Activated CD8-positive, alpha-beta T cell treated with anti-CD3 and anti-CD28 coated beads, Interleukin-2, amount 10 ng/mL, durations not matched to agents 7 days and 5 days (primary cell): ENCODE measurements at regions not wholly inside any gene's neighbourhood (a gene's known extent, or its start where the extent isn't known, plus 50 kb on each side); places are given as distances from the start of the nearest gene placed in this dataset.
"Not testable (repeated sequence)": the region's sequence is repeated elsewhere in the genome, so short reads cannot be mapped to it uniquely, and the experiment has no call there.

Source experiments
- ATAC-seq: fragments of 150-1000 bp; cut with Tn5 transposase; one replicate; pipeline ENCODE4 v1.10.0; 2021; ENCODE audit warnings: moderate library complexity
- CTCF ChIA-PET: fragments of 350-600 bp; sonication (Branson Sonifier 250); formaldehyde crosslinking; loops from one replicate; lab custom pipeline; 2021; ENCODE audit warnings: antibody characterized with exemption; lab: Charles Lee
- POLR2A ChIA-PET: fragments of 350-600 bp; sonication (Branson Sonifier 250); formaldehyde crosslinking; loops from one replicate; lab custom pipeline; 2021; ENCODE audit warnings: antibody characterized with exemption; lab: Charles Lee
- DNase-seq: peaks from one replicate; pipeline ENCODE4 v3.0.0-alpha.2; 2020
- H3K27ac Mint-ChIP-seq: one replicate; pipeline ENCODE4 v1.8.0; 2021; ENCODE audit warnings: mild to moderate bottlenecking, mixed read lengths
- H3K27me3 Mint-ChIP-seq: one replicate; pipeline ENCODE4 v1.8.0; 2021; ENCODE audit warnings: low read depth, mixed read lengths
- H3K36me3 Mint-ChIP-seq: one replicate; pipeline ENCODE4 v1.8.0; 2021; ENCODE audit warnings: low read depth, mixed read lengths
- H3K4me1 Mint-ChIP-seq: one replicate; pipeline ENCODE4 v1.8.0; 2021; ENCODE audit warnings: low read depth, mixed read lengths
- H3K4me3 Mint-ChIP-seq: one replicate; pipeline ENCODE4 v1.8.0; 2021; ENCODE audit warnings: mild to moderate bottlenecking, mixed read lengths
- H3K9me3 Mint-ChIP-seq: one replicate; pipeline ENCODE4 v1.8.0; 2022; ENCODE audit warnings: mixed read lengths; ENCODE audit not compliant: insufficient read depth

DNA sequence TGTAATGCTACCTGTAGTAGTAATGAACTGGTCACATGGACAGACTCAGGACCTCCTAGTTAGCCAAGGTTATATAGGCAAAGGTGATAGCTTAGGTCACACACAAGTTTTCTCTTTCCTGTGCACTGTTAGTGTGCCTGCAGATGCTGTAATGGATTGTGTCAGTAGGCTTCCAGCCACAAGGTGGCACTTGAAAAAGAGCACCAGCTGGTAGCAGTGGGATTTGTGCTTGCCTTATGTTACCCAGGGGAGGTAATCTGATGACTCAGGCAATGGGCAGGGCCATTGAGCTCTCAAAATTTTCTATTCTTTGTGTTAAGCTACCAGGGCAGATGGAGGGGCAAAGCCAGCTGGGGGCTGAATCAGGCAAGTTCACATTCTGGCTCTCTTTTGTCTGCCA is 562.6 kb upstream of the TPTE start:
- ATAC-seq, H3K4me1 Mint-ChIP-seq, H3K27ac Mint-ChIP-seq, H3K27me3 Mint-ChIP-seq, CTCF ChIA-PET, H3K4me3 Mint-ChIP-seq, H3K36me3 Mint-ChIP-seq, POLR2A ChIA-PET, DNase-seq: not testable (repeated sequence)
- H3K9me3 Mint-ChIP-seq: peaks cover 21% of the 10 kb centered on the region

DNA sequence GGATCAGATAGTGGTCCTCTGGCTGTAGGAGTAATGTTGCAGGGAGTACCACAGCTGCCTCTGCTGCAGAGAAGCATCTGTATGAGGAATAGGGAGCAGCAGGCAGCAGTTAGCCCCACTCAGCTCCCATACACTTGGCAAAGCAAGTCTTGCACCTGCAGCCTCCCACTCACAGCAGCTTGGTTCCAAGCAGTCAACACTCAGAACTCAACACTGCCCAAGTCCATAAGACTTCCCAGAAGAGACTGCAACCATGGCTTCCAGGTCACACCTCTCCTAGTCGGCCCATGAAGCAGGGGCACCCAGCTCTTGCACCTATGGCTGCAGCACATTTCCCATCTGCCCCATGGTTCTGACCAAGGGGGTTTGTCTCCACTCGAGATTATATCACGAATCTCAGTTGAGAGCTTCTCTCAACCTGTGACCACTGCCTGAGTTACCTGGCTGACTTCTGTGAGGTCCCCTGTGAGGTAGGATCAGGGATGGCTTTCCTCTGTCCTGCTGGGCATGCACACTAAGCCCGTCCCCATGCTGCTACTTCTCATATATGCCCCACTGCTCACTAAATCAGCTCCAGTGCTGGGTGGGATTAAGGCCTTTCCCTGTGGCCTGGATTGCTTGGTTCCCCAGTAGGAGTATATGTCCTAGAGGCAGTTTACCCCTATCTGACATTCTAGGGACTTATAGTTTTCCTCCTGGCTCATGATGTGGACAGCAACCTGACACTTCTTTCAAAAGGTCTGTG is 562.0 kb upstream of the TPTE start:
- CTCF ChIA-PET, H3K36me3 Mint-ChIP-seq, H3K4me3 Mint-ChIP-seq, DNase-seq, H3K4me1 Mint-ChIP-seq, ATAC-seq, H3K27ac Mint-ChIP-seq, H3K27me3 Mint-ChIP-seq, POLR2A ChIA-PET: not testable (repeated sequence)
- peaks cover 21% of the 10 kb centered on the region for H3K9me3 Mint-ChIP-seq

DNA sequence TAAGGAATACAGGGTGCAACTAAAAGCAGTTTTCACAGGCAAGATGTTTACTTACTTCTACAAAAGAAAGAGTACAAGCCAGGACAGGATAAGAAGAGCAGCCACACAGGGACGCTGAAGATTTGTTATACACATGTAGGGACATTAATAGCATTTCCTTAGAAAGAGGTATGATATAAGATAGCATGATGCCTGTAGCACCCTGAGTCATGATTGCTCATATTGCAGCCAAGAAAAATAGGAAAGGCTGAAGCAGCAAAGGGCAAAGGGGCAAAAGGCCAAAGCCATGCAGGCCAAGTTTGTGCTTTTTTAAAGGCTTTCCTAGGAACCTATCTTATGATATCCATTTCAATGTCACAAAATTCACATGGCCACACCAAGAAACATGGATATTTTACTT is 552.0 kb upstream of the TPTE start:
- peaks cover 21% of the 10 kb centered on the region for H3K9me3 Mint-ChIP-seq
- DNase-seq, CTCF ChIA-PET, H3K36me3 Mint-ChIP-seq, H3K27me3 Mint-ChIP-seq, ATAC-seq, POLR2A ChIA-PET, H3K4me1 Mint-ChIP-seq, H3K27ac Mint-ChIP-seq, H3K4me3 Mint-ChIP-seq: not testable (repeated sequence)

DNA sequence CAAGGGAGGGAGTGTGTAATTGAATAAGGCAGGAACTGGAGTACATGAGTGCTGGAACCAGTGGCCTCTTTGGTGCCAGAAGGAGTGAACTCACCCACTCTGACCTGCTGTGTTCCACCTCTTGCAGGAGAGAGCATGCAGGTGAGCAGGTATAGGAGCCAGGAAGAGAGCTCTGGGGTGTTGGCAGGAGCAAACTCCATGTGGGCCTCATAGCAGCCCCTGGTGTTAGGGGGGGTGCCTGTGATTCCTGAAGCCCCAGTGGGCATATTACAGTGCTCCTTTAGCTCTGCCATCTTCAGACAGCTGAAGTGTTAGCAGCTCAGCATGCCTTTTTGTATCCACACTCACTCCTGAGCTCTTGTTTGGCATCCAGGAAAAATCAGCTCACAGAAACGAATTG is 549.4 kb upstream of the TPTE start:
- CTCF ChIA-PET, POLR2A ChIA-PET, DNase-seq, H3K4me3 Mint-ChIP-seq, H3K27me3 Mint-ChIP-seq, H3K27ac Mint-ChIP-seq, H3K4me1 Mint-ChIP-seq, ATAC-seq, H3K36me3 Mint-ChIP-seq: not testable (repeated sequence)
- H3K9me3 Mint-ChIP-seq: peaks cover 16% of the 10 kb centered on the region

DNA sequence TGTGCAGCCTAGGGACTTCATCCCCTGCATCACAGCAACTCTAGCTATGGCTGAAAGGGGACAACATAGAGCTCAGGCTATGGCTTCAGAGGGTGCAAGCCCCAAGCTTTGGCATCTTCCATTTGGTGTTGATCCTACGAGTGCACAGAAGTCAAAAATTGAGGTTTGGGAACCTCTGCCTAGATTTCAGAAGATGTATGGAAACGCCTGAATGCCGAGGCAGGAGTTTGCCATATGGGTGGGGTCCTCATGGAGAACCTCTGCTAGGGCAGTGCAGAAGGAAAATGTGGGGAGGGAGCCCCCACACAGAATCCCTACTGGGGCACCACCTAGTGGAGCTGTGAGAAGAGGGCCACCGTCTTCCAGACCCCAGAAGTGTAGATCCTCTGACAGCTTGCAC is 543.0 kb upstream of the TPTE start:
- H3K27me3 Mint-ChIP-seq, DNase-seq, ATAC-seq, CTCF ChIA-PET, POLR2A ChIA-PET, H3K4me3 Mint-ChIP-seq, H3K27ac Mint-ChIP-seq, H3K36me3 Mint-ChIP-seq, H3K4me1 Mint-ChIP-seq: not testable (repeated sequence)
- H3K9me3 Mint-ChIP-seq: peaks cover 39% of the 10 kb centered on the region

DNA sequence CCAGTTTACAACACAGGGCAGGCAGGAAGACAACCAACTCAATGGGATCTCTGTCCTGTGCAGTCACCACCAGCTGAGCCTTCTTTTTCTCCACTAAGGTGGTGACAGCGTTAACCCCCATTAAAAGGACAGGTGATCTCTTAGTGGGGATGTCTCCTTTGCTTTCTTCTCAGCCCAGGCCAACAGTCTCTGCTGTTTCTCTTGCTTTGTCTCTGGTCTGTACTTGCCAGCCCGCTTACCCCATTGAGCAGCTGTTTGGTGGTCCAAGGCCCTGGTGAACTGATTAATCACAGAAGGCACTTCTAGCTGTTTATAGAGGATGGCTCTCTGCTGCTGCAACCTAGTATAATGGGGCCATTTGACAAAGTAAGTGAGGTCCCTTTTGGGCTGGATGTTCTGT is 523.9 kb upstream of the TPTE start:
- peaks cover 27% of the 10 kb centered on the region for H3K9me3 Mint-ChIP-seq
- POLR2A ChIA-PET, H3K36me3 Mint-ChIP-seq, H3K4me3 Mint-ChIP-seq, ATAC-seq, H3K4me1 Mint-ChIP-seq, CTCF ChIA-PET, DNase-seq, H3K27ac Mint-ChIP-seq, H3K27me3 Mint-ChIP-seq: not testable (repeated sequence)

DNA sequence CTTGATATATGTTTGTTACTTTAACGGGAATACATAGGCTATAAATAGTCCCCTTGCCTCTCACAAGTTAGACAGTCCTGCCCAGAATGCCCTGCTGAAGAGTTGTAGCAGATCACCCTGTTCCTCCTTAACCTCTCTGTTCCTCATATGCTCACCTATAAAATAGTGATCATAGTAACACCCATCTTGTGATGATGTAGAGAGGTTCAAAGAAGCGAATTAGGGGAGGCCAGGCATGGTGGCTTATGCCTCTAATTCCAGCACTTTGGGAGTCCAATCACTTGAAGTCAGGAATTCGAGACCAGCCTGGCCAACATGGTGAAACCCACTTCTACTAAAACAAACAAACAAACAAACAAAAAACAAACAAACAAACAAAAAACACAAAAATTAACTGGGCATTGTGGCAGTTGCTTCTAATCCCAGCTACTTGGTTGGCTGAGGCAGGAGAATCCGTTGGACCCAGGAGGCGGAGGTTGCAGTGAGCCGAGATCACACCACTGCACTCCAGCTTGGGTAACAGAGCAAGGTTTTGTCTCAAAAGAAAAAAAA is 518.5 kb upstream of the TPTE start:
- H3K4me1 Mint-ChIP-seq, ATAC-seq: not testable (repeated sequence)
- H3K9me3 Mint-ChIP-seq: peaks cover 29% of the 10 kb centered on the region

DNA sequence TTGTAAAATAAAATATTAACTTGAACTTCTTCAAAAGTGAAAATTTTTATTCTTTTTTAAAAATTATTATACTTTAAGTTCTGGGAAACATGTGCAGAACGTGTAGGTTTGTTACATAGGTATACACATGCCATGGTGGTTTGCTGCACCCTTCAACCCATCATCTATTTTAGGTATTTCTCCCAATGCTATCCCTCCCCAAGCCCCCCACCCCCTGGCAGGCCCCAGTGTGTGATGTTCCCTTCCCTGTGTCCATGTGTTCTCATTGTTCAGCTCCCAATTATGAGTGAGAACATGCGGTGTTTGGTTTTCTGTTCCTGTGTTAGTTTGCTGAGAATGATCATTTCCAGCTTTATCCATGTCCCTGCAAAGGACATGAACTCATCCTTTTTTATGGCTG is 515.6 kb upstream of the TPTE start:
- ATAC-seq, H3K27me3 Mint-ChIP-seq, H3K27ac Mint-ChIP-seq, DNase-seq, H3K36me3 Mint-ChIP-seq, H3K4me3 Mint-ChIP-seq, POLR2A ChIA-PET, H3K4me1 Mint-ChIP-seq, CTCF ChIA-PET: not testable (repeated sequence)
- H3K9me3 Mint-ChIP-seq: peaks cover 19% of the 10 kb centered on the region

More for the DNA sequence above, 518.5 kb upstream of the TPTE start:
- H3K27me3 Mint-ChIP-seq, DNase-seq, CTCF ChIA-PET, POLR2A ChIA-PET, H3K27ac Mint-ChIP-seq, H3K36me3 Mint-ChIP-seq, H3K4me3 Mint-ChIP-seq: not testable (repeated sequence)

DNA sequence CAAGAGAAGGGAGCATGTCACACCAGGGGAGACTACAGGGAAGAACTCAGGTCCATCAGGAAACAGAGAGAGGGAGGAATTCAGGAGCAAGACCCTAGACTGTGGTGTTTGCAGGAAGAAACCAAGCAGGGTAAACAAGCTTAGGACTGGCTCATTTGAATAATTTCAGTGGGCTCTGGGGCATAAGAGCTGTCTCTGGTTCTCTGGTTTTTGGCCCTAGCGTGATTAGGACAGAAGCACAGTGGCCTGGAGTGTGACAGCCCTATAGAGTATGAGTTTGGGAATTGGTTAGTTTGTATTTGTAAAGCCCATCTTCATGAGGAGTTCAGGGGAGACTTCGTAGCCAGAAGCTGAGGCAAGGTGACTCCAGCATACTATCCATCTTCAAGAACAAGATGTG is 504.4 kb upstream of the TPTE start:
- H3K4me3 Mint-ChIP-seq, H3K36me3 Mint-ChIP-seq, H3K27ac Mint-ChIP-seq, H3K4me1 Mint-ChIP-seq, CTCF ChIA-PET, POLR2A ChIA-PET, H3K27me3 Mint-ChIP-seq, DNase-seq, ATAC-seq: not testable (repeated sequence)
- peaks cover 18% of the 10 kb centered on the region for H3K9me3 Mint-ChIP-seq

DNA sequence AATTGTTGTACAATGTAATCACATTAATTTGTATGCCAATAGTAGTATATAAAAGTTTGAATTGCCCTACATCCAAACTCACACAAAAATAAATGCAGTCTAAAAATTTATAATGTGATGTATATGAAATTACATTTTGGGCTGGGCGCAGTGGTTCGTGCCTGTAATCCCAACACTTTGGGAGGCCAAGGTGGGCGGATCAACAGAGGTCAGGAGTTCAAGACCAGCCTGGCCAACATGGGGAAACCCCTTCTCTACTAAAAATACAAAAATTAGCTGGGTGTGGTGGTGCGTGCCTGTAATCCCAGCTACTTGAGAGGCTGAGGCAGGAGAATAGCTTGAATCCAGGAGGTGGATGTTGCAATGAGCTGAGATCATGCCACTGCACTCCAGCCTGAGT is 503.6 kb upstream of the TPTE start:
- peaks cover 18% of the 10 kb centered on the region for H3K9me3 Mint-ChIP-seq
- CTCF ChIA-PET, H3K4me3 Mint-ChIP-seq, POLR2A ChIA-PET, ATAC-seq, H3K4me1 Mint-ChIP-seq, H3K27me3 Mint-ChIP-seq, DNase-seq, H3K27ac Mint-ChIP-seq, H3K36me3 Mint-ChIP-seq: not testable (repeated sequence)

DNA sequence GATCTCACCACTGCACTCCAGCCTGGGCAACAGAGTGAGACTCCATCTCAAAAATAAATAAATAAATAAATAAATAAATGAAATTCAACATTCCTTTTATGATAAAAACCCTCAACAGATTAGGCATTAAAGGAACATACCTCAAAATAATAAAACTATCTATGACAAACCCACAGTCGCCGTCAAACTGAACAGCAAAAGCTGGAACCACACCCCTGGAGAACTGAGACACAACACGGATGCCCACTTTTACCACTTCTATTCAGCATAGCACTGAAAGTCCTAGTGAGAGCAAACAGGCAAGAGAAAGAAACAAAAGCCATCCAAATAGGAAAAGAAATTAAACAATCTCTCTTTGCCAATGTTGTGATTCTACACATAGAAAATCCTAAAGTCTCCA is 499.9 kb upstream of the TPTE start:
- DNase-seq, H3K27ac Mint-ChIP-seq, CTCF ChIA-PET, H3K27me3 Mint-ChIP-seq, H3K4me1 Mint-ChIP-seq, ATAC-seq, H3K36me3 Mint-ChIP-seq, H3K4me3 Mint-ChIP-seq, POLR2A ChIA-PET: not testable (repeated sequence)
- peaks cover 26% of the 10 kb centered on the region for H3K9me3 Mint-ChIP-seq

DNA sequence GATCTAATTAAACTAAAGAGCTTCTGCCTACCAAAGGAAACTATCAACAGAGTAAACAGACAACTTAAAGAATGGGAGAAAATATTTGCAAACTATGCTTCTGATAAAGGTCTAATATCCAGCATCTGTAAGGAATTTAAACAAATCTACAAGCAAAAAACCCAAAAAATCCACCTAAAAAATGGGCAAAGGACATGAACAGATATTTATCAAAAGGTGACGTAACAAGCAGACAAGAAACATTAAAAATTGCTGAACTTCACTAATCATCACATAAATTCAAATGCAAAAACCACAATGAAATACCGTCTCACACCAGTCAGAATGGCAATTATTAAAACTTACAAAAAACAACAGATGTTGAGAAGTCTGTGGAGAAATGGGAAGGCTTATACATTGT is 498.6 kb upstream of the TPTE start:
- ATAC-seq, H3K4me3 Mint-ChIP-seq, H3K36me3 Mint-ChIP-seq, DNase-seq, H3K27ac Mint-ChIP-seq, POLR2A ChIA-PET, CTCF ChIA-PET, H3K4me1 Mint-ChIP-seq, H3K27me3 Mint-ChIP-seq: not testable (repeated sequence)
- peaks cover 20% of the 10 kb centered on the region for H3K9me3 Mint-ChIP-seq
